Stomach (tissue), 8 donors: ENCODE measurements at regions not wholly inside any gene's neighbourhood (a gene's known extent, or its start where the extent isn't known, plus 50 kb on each side); places are given as distances from the start of the nearest gene placed in this dataset.

ENCODE experiments used
- DNase-seq, 2 donors: peaks; one replicate each; pipeline versions ENCODE4 v3.0.0 to v3.0.0-alpha.2; 2013 to 2019
- H3K27ac ChIP-seq, 5 donors: fragments of 200-600 bp in 4 of 5; sonication (generic) in 4 of 5; one replicate each; pipeline ENCODE4 v1.5.1; 2013 to 2019; ENCODE audit warnings: mild to moderate bottlenecking in 1 of 5, moderate library complexity in 1 of 5
- H3K27me3 ChIP-seq, 3 donors: fragments of 200-600 bp; sonication (generic); one replicate each; pipeline ENCODE4 v1.5.1; 2017 to 2019; ENCODE audit warnings: mixed run types in 1 of 3
- H3K36me3 ChIP-seq, 4 donors: fragments of 200-600 bp; sonication (generic); 1 replicate in 3 of 4; 2 replicates in 1 of 4; pipeline ENCODE4 v1.5.1; 2016 to 2019
- H3K4me1 ChIP-seq, 4 donors: fragments of 200-600 bp; sonication (generic); one replicate each; pipeline ENCODE4 v1.5.1; 2016 to 2019
- H3K4me3 ChIP-seq, 4 donors: fragments of 200-600 bp; sonication (generic) in 3 of 4; one replicate each; pipeline ENCODE4 v1.5.1; 2016 to 2019; ENCODE audit warnings: mild to moderate bottlenecking in 1 of 4
- H3K9me3 ChIP-seq, 4 donors: fragments of 200-600 bp; sonication (generic); one replicate each; pipeline ENCODE4 v1.5.1; 2016 to 2019
- EP300 ChIP-seq: sonication (generic); formaldehyde crosslinking; IDR thresholded peaks from one replicate; pipeline ENCODE4 v1.6.1; 2017; ENCODE audit warnings: antibody characterized with exemption
- POLR2A ChIP-seq, 4 donors: fragments of 450-650 bp; IDR thresholded peaks; one replicate each; pipeline ENCODE4 v1.6.1; 2016; ENCODE audit warnings: antibody characterized with exemption in 4 of 4, control low read depth in 2 of 4, mild to moderate bottlenecking in 1 of 4, moderate library complexity in 1 of 4
- POLR2AphosphoS5 ChIP-seq, 3 donors: sonication (generic); formaldehyde crosslinking; IDR thresholded peaks; one replicate each; pipeline ENCODE4 v1.6.1; 2016; ENCODE audit warnings: antibody characterized with exemption in 3 of 3
- WGBS, 5 donors: extraction: QIAGEN DNeasy Blood & Tissue Kit in 3 of 5; methylation state at CpG; one replicate each; pipeline versions ENCODE4 v1.1.5 to v1.1.7; 2013 to 2018; 5-methylcytosine and 5-hydroxymethylcytosine counted together
- intact Hi-C: fragments of 100-400 bp; cut with DNase I; formaldehyde crosslinking; loops from one replicate; pipeline ENCODE4 v1.15.1; 2023; ENCODE audit warnings: low total_unique reads
- TF ChIP-seq, protein P1 (sequence below), 7 experiments: fragments of 450-650 bp in 4 of 7; fragments of 200-600 bp in 3 of 7; sonication (generic) in 3 of 7; IDR thresholded peaks; one replicate each; pipeline ENCODE4 v1.5.1; 2016 to 2019; ENCODE audit warnings: antibody characterized with exemption in 7 of 7, control low read depth in 2 of 7, mild to moderate bottlenecking in 1 of 7
- donor health status: healthy with polysubstance abuse.
- donor health status: Bipolar disorder and iron deficiency.
- donor health status: healthy.

DNA sequence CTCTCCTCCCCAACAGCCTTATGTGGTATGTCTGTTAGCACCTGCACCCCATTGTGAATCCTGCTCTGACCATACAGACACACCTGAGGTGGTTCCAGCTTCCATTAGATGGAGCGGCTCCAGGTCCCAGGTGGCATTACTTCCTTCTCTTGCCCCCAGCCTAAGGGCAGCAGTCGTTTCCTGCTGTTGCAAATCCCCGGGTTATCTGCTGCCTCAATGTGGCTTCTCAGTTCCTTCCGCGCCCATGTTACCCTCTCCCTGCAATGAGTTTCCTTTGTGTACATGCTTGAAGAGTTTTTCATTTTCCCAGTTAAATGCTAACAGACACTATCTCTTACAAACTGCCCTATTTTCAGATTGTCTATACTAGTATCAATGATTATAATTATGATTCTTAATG lies 62.8 kb upstream of the PRKCQ start:
- H3K9me3 ChIP-seq = no peaks in the 10 kb centered on the region
- peaks cover 0 to 23% (median 9%) of the 10 kb centered on the region in 3 donors for H3K27me3 ChIP-seq
- TF ChIP-seq EP300 (no peak), POLR2A (IDR thresholded peaks at IDR 0.05) (no peak), POLR2AphosphoS5 (IDR thresholded peaks at IDR 0.05) (no peak)
- TF ChIP-seq, protein P1, sequence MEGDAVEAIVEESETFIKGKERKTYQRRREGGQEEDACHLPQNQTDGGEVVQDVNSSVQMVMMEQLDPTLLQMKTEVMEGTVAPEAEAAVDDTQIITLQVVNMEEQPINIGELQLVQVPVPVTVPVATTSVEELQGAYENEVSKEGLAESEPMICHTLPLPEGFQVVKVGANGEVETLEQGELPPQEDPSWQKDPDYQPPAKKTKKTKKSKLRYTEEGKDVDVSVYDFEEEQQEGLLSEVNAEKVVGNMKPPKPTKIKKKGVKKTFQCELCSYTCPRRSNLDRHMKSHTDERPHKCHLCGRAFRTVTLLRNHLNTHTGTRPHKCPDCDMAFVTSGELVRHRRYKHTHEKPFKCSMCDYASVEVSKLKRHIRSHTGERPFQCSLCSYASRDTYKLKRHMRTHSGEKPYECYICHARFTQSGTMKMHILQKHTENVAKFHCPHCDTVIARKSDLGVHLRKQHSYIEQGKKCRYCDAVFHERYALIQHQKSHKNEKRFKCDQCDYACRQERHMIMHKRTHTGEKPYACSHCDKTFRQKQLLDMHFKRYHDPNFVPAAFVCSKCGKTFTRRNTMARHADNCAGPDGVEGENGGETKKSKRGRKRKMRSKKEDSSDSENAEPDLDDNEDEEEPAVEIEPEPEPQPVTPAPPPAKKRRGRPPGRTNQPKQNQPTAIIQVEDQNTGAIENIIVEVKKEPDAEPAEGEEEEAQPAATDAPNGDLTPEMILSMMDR (IDR thresholded peaks at IDR 0.05) = no peak
- WGBS, 5 donors = 31 to 58% (median 41%) methylated on average over 5 of the region's 5 CpGs
- intact Hi-C loops = no loop called here
- peaks cover 0 to 2% (median 0%) of the 10 kb centered on the region in 4 donors for H3K4me1 ChIP-seq
- H3K4me3 ChIP-seq = no peak overlapping the region
- H3K27ac ChIP-seq = no peak overlapping the region
- DNase-seq = no peak
- H3K36me3 ChIP-seq = no peaks in the 10 kb centered on the region

DNA sequence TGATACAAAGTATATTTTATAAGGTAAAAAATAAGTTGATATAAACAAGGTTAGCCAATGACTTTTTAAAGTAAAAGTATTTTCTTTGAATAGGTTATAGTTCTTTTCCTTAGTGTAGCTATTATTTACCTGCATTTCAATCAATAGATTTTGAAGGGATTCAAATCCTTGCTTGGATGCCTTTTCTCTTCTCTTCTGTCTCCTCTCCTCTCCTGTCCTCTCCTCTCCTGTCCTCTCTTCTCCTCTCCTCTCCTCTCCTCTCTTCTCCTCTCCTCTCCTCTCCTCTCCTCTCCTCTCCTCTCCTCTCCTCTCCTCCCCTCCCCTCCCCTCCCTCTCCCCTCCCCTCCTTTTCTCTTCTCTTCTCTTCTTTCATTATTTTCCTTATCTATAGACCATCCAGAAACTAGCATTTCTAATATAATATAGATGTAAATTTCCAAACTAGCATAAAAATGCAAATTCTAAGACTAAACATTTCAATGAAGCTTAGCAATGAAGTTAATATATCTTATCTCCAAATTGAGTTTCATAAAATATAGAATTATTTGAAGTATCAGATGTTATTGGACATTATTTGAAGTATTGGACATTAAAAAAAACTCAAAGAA lies 60.5 kb upstream of the PRKCQ start:
- Histone ChIP-seq H3K9me3 (no peaks in the 10 kb centered on the region), H3K4me3 (no peak overlapping the region), H3K36me3 (no peaks in the 10 kb centered on the region), H3K4me1 (no peaks in the 10 kb centered on the region), H3K27me3 (peaks cover 0 to 16% (median 6%) of the 10 kb centered on the region in 3 donors), H3K27ac (no peak overlapping the region)
- no peak for TF ChIP-seq POLR2A (IDR thresholded peaks at IDR 0.05)
- TF ChIP-seq POLR2AphosphoS5 (IDR thresholded peaks at IDR 0.05) = no peak
- no peak for TF ChIP-seq EP300
- TF ChIP-seq, protein P1 (IDR thresholded peaks at IDR 0.05) = no peak
- DNase-seq = no peak
- intact Hi-C loops = no loop called here

DNA sequence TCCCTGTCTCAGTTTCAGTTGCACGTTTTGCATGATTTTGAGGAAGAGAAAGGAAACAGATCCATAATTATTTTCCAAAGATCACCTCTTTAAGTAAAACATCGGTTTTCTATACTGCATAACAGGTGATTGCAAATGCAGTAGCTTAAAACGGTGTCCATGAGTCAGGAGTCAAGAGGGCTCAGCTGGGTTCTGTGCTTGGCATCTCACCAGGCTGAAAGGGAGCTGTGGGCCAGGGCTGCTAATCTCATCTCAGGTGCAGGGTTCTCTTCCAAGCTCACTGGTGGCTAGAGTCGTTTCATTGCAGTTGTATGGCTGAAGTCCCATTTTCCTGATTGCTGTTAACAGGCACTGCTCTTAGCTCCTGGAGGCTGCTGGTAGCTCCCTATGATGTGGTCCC lies 57.0 kb upstream of the PRKCQ start:
- H3K27ac ChIP-seq = no peak overlapping the region
- intact Hi-C loops = no loop called here
- H3K9me3 ChIP-seq = no peaks in the 10 kb centered on the region
- H3K4me1 ChIP-seq = no peaks in the 10 kb centered on the region
- no peak for TF ChIP-seq POLR2A (IDR thresholded peaks at IDR 0.05)
- TF ChIP-seq EP300 = no peak
- TF ChIP-seq, protein P1 (IDR thresholded peaks at IDR 0.05) = no peak
- no peak for TF ChIP-seq POLR2AphosphoS5 (IDR thresholded peaks at IDR 0.05)
- peaks cover 0 to 4% (median 0%) of the 10 kb centered on the region in 3 donors for H3K27me3 ChIP-seq
- H3K36me3 ChIP-seq = no peaks in the 10 kb centered on the region
- WGBS, 5 donors = 68 to 80% (median 70%) methylated on average over 4 of the region's 4 CpGs
- no peak overlapping the region for H3K4me3 ChIP-seq
- DNase-seq = no peak

DNA sequence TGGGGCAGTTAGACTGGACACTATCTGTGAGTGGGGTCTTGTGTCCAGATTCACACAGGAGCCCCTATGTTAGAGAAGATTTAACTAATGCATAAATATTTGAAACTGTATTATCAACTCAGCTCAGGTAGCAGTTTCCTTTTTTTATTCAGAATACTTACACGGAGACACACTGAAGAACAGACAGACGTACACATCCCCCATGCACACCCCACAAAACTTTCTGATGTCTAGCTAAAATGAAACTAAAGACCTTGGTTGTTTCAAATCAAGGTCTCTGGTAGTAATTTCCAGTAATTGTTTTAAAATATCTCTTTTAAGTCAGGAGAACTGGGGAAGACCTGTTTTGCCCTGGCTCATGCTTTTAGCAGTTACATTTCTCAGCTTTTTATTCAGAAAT lies 55.7 kb upstream of the PRKCQ start:
- no peak for TF ChIP-seq EP300
- TF ChIP-seq POLR2A (IDR thresholded peaks at IDR 0.05) = no peak
- TF ChIP-seq, protein P1 (IDR thresholded peaks at IDR 0.05) = no peak
- no peak for TF ChIP-seq POLR2AphosphoS5 (IDR thresholded peaks at IDR 0.05)
- intact Hi-C loops = no loop called here
- no peaks in the 10 kb centered on the region for H3K36me3 ChIP-seq
- no peaks in the 10 kb centered on the region for H3K4me1 ChIP-seq
- DNase-seq = no peak
- 77 to 92% (median 87%) methylated on average over 2 of the region's 2 CpGs for WGBS, 5 donors
- no peak overlapping the region for H3K27ac ChIP-seq
- no peaks in the 10 kb centered on the region for H3K27me3 ChIP-seq
- no peak overlapping the region for H3K4me3 ChIP-seq
- no peaks in the 10 kb centered on the region for H3K9me3 ChIP-seq
